PC-9 (cell line): ENCODE measurements at regions not wholly inside any gene's neighbourhood (a gene's known extent, or its start where the extent isn't known, plus 50 kb on each side); places are given as distances from the start of the nearest gene placed in this dataset.

Source experiments
- CTCF ChIP-seq: fragments of 200-600 bp; sonication (generic); conservative IDR thresholded peaks from 2 replicates; pipeline ENCODE4 v1.6.1; 2017; ENCODE audit warnings: mixed run types, antibody characterized with exemption, mild to moderate bottlenecking, moderate library complexity
- EZH2 ChIP-seq: fragments of 200-600 bp; sonication (generic); IDR thresholded peaks from 2 replicates; pipeline ENCODE4 v1.8.0; 2017; ENCODE audit warnings: antibody characterized with exemption, low read depth

GRCh38 chrX:36916941-36917340 lies 91.2 kb upstream of the FAM47C start:
- TF ChIP-seq CTCF: no peak
- no peak for TF ChIP-seq EZH2
